ENCODE measurements at regions not wholly inside any gene's neighbourhood (a gene's known extent, or its start where the extent isn't known, plus 50 kb on each side); places are given as distances from the start of the nearest gene placed in this dataset.

DNA sequence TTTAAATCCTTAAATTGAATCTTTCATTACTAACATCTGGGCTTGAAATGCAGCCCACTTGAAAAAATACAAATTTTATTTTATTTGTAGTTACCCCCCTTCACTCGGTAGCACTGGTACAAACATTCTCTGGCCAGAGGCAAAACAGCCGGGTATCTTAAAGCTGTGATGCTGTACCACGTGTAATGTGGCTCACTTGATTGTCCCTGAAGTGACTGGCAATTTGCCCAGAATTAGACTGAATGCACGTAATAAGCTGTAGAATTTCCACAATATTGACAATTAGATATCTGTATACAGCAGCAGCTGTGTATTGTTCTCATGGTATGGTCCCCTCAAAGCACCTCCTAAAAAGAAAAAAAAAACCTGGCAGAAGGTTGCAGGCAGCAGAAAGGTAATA lies 192.8 kb upstream of the TBC1D5 start:
- no peak for TF ChIP-seq POLR2A (IDR thresholded peaks at IDR 0.05)
- TF ChIP-seq, protein P1, sequence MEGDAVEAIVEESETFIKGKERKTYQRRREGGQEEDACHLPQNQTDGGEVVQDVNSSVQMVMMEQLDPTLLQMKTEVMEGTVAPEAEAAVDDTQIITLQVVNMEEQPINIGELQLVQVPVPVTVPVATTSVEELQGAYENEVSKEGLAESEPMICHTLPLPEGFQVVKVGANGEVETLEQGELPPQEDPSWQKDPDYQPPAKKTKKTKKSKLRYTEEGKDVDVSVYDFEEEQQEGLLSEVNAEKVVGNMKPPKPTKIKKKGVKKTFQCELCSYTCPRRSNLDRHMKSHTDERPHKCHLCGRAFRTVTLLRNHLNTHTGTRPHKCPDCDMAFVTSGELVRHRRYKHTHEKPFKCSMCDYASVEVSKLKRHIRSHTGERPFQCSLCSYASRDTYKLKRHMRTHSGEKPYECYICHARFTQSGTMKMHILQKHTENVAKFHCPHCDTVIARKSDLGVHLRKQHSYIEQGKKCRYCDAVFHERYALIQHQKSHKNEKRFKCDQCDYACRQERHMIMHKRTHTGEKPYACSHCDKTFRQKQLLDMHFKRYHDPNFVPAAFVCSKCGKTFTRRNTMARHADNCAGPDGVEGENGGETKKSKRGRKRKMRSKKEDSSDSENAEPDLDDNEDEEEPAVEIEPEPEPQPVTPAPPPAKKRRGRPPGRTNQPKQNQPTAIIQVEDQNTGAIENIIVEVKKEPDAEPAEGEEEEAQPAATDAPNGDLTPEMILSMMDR (IDR thresholded peaks at IDR 0.05), result no peak
- no peak for TF ChIP-seq POLR2AphosphoS5 (IDR thresholded peaks at IDR 0.05)
- TF ChIP-seq EP300 (IDR thresholded peaks at IDR 0.05), result no peak
